GM19025 (cell line): ENCODE measurements at regions not wholly inside any gene's neighbourhood (a gene's known extent, or its start where the extent isn't known, plus 50 kb on each side); places are given as distances from the start of the nearest gene placed in this dataset.
"Not testable (repeated sequence)": the region's sequence is repeated elsewhere in the genome, so short reads cannot be mapped to it uniquely, and the experiment has no call there.

Source experiments
- ATAC-seq: cut with Tn5 transposase; IDR thresholded peaks from one replicate; pipeline ENCODE4 v1.9.1; 2021; ENCODE audit warnings: mild to moderate bottlenecking, low read depth, moderate library complexity; ENCODE audit not compliant: unreplicated experiment

DNA sequence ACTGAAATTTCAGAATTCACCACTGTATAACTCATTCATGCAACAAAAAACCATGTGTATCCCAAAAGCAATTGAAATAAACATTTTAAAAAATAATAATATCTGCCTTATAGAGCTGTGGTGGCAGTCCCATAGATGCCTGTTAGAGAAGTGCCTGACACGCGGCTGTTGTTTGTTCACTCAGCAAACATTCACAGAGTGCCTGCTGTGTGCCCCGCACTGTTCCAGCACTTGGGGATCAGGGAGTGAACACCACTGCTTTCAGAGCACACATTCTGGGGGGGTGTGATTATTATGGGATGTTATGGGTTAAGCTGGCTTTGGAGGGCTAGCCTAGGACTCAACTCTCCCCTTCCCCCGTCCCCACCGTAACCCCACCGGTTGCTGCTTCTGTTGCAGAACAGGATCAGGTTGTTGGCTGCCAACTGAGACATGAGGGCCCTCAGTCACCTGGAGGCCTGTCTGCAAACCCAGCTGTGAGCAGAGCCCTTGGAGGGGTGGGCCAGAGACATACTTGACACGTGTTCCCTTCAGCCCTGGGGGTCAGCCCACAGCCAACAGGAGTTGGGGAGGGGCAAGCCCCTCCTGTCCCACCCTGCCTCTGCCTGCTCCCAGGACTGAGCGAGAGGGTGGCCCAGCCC, 103.3 kb upstream of the CIBAR2 start:
- ATAC-seq = no peak

DNA sequence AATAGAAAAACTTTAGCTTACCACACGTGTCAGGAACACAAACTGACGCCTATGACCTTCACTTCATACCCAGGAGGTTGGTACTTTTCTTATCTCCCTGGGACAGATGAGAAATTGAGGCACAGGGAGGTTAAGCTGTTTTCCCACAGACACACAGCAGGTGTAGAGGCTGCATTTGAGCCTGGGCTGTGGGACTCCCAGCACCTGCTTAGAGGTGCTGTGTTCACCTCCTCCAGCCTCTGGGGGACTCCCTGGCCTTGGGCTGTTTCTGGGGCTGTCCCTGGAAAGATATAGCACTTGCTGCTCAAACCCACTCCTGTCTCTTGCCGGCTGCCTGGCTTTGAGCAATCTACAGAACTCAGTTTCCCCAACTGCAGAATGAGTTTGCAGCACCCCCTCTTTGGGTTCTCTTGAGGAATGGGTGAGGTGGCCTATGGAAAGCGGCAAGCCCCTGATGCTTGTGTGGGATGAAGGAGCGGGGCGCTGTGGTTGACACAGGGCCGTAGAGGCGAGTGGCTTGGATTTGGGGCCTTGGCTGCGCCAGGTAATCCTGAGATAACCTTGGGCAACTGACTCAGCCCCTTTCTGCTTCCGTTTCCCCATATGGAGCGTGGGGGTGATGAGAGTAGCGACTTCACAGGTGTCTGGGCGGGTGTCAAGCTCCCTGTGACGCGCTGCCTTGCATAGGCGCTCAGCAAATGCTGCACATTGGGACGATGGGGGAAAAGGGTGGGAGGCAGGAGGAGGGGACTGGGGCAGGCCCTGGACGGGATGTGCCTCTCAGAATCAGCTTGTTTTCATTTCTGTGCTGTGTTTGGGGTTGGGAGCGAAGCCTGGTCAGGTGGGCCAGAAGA, 104.5 kb upstream of the CIBAR2 start:
- ATAC-seq = no peak

DNA sequence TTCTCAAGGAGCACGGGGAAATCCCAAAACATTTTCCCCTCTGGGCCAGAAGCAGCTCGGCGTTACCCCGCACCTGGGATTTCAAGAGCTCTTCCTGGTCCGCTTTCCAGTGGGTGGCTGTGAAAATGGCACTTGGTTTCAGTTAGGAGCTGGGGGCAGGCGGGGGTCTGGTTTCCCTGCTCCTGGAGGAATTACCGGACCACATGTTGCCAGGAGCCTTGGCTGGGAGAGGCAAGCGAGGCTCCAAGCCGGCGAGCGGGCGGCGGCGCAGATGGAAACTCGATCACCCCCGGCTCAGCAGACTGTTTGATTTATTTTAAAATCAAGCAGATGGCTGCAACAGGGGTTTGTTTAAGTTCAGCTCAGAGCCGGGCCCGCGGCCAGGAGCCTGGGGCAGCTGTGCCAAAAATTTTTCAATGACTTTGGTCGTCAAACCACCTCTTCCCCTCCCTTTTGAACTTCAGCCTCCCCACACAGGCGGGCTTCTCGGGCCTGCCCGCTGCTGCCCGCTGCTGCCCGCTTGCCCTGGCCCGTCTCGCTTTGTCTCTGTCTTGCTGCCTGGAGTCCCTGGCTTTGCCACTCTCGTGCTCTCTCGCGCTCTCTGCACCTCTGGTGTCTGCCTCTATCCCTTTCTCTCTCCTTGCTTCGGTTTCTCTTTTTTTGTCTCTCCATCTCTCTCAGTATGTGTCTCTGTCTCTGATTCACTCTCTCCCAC, 108.0 kb upstream of the CIBAR2 start:
- ATAC-seq = no peak

DNA sequence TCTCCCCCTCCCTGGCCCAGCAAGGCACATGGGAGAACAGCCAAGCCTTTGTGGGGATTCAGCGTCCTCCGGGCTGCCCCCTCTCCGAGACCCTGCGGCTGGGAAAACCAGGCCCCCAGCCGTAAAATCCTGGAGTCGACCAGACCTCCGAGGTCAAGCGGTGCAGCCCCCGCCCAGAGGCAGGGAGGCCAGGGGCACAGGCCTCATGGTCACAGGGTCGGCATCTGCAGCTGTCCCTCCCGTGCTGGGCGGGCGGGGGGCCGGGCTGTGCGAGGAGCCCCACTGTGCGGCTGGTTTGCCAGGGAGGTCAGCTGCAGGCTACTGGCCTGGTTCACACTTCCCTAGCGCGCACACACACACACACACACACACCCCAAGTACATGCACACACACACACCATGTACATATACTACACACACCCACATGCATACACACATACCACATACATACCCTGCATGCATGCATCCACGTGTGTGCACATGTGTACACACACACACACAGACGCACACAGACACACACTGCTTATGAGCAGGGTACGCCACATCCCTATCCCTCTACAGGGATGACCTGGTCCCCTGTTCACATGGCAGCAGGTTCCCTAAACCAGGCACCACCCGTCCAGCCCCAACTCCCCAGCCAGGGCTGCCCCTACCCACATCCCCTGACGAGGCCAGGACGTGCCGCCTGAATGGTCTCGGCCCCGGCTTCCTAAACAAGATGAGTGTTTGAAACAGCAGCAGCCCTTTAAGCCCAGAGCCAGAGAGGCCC, 108.9 kb upstream of the CIBAR2 start:
- ATAC-seq = no peak

DNA sequence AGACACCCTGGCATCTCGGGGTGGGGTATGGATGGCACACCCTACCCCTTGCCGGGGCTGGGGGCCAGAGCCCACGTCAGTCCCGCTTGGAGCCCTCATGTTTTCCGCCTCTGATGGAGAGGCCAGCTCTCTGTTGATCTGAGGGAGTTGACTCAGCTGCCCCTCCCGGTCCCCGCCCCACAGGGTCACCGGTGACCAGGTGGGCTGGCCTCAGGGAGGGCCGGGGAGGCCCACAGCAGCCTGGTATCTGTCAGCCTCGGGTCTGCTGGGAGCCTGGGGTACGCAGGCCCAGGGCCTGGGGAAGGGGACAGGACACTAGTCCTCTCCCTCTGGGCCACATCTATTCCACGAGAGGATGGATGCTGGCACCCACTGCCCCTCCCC, 109.5 kb upstream of the CIBAR2 start:
- ATAC-seq = no peak

DNA sequence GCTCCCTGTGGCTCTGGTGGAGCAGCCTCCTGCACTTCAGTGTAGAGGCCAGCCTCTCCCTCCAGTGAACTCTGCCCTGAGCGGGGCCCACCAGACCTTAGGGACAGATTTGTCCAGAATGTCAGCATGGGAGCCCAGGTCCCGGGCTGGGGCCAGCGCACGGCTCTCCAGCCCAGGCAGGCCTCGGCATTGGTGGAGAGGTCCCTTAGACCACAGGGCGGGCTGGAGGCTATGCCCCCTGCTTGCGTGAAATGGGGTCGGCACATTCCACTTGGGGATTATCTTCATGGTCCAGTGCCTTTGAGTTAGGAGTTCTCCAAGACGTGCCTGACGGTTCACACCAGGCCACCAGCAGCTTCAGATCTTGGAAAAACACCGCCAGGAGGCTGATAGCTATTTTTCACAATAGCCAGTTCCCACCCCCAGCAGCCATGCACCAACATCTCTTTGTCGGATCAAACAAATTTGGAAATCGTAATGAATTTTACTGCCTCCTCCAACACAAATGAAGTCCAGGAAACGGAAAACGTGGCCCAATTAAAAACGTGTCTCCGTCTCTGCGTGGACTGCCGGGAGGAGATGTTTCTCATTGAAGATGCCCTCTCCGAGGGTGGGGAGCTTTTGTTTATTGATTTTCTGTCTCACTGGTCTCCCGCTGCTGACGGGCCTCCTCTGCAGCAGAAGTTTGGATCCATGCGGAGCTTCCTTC, 110.0 kb upstream of the CIBAR2 start:
- no peak for ATAC-seq

DNA sequence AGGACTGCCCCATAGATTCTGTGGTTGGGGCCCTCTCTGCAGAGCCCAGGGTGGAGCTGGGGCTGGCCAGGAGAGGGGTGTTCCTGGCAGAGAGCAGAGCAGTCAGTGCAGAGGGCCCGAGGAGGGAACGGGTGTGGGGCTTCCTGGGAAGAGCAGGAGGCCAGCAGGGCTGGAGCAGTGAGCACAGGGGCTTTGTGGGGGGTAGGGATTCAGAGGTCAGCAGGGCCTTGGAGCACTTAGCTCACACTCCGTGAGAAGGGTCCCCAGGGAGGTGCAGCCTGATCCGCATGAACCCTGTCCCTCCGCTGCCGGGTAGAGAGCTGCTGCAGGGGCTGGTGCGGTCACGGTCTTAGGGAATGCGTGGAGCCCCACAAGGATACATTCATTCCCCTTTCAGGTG, 113.0 kb upstream of the CIBAR2 start:
- ATAC-seq = no peak

DNA sequence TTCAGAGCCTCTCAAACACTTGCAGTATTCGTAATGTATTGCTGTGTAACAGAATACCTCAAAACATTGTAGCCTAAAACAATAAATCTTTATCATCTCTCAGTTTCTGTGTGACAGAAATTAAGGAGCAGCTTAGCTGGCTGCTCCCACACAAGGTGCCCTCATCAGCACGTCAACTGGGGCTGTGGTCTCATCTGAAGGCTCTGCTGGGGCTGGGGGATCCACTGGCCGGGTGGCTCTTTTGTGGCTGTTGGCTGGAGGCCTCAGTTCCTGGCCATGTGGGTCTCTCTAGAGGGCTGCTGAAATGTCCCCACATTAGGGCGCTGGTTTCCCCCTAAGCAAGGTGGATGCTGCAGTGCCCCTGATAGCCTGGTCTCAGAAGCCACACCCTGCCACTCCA, 113.4 kb upstream of the CIBAR2 start:
- no peak for ATAC-seq

DNA sequence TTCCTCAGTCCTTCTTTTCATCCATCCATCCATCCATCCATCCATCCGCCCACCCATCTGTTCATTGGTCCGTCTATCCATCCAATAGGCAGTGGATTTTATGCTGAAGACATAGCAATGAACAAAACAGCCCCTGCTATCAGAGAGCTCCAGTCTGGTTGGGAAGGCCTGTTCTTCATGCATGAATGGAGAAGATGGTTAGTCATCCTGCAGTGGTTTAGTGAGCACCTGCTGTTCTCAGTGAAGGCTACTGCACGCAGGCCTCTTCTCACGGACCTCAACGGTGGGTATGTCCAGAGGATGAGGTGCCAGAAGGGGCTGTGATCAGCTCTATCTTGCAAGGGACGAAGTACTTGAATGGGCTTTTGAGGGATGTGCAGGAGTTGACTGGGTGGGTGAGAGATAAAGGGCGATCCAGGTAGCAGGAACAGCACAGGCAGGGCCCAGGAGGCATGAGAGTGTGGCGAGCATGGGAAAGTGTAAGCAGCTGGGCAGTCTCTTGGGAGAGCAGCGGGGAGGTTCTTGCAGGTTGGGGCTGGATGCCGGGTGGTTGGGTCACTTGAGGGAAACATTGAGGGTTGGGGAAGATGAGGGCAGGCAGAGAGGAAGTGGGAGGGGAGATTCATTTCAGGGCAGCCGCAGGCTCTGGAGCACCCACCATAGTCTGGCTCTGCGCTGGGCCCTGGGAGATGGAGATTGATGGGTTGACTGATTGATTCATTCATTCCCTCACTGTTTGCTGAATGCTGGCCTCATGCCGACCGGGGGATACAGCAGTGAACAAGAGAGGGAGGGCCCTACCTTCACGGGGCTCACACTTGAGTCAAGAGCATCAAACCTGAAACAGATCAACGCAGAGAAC, 115.0 kb upstream of the CIBAR2 start:
- ATAC-seq = peak; percentile 80

DNA sequence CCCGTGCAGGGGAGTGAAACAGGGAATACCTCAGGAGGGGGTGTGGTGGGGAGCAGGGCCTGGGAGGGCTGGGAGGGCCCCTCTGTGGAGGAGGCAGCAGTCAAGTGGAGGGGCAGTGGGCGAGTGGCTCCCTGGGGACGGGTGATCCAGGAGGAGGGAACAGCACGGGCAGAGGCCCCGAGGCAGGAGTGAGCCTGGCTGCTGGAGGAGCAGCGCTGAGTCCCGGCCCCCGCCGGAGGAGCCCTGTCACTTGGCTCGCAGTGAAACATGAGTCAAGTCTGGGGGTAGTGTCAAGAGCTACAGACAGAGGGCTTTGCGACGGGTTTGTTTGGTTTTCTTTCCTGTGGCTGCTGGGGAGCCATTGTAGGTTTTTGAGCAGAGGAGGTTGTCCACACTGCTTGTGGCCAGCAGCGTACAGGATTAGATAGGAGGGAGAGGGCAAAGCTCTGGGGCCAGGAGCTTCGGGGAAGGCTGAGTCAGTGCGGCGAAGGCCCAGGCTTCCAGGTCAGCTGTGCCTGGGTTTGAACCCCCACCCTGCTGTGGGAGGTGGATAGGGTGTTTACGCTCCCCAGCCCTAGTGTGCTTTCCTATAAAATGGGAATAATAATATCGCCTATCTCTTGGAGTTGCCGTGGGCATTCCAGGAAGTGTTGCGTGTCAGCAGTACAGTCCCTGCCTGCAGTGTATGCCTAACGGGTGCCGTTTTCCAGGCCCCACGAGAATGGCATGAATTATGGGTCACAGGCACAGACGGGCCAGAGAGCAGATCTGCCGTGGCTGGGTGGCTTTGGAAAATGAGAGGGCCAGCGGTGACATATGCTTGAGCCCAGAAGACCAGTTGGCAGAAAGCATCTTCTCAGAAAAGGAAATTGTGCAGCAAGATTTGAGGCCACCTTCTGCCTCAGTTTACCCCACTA, 115.9 kb upstream of the CIBAR2 start:
- ATAC-seq = peak; percentile 1

DNA sequence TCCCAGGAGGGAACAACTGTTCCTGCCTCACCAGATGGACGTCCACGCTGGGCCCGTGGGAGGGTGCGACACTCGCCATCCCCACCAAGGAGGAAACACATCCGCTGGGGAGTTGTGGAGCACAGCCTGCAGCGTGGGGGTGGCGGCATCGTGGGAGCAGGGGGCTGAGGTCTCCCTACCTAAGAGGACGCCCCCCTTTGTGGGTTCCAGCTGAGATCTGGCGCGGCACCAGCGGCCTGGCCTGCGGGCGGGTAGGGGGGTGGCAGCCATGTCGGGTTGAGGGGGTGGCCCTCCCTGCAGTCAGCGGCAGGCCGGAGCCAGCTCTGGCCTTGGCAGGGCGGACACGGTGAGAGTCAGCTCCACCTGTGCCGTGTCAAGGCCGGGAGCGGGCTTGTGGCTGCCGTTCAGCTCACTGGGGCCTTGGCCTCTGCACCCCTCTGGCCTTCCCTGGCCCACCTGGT, 116.7 kb upstream of the CIBAR2 start:
- no peak for ATAC-seq

DNA sequence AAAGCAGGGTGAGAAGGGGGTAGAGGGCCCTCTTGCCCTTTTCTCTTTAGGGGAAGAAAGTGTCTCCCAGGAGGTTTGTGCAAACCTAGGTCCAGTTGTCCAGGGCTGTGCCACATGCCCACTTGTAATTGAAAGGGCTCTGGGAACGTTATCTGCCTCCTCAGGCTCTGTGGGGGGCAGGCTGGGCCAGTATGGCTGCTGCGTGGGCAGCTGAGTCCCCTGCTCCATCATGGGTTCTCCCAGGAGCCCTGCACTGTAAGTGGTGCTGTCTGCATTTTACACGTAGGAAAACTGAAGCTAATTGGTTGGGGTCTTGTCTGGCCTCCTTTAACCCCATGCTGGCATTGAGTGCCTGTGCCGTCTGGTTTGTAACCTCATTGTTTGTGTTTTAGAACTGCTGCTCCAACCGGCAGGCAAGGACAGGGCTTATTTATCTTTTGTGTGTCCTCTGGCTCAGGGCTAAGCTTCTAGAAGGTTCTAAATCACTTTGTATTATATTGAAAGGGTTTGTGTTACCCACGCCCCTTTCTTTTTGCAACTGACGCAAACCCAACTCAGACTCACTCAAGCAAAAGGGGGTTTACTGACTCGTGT, 117.7 kb upstream of the CIBAR2 start:
- no peak for ATAC-seq

DNA sequence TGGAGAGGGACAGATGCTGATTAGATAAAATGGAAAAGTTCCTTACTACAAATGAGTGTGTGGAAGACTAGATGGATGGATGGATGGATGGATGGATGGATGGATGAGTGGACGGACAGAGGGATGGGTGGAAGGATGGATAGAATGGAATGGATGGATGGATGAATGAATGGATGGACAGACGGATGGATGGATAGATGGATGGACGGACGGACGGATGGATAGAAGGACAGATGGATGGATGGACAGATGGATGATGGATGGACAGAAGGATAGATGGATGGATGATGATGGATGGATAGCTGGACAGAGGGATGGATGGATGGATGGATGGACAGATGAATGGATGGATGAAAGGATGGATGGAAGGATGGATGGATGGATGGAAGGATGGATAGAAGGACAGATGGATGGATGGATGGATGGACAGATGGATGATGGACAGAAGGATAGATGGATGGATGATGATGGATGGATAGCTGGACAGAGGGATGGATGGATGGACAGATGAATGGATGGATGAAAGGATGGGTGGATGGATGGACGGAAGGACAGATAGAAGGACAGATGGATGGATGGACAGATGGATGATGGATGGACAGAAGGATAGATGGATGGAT, 118.6 kb upstream of the CIBAR2 start:
- not testable (repeated sequence) for ATAC-seq

DNA sequence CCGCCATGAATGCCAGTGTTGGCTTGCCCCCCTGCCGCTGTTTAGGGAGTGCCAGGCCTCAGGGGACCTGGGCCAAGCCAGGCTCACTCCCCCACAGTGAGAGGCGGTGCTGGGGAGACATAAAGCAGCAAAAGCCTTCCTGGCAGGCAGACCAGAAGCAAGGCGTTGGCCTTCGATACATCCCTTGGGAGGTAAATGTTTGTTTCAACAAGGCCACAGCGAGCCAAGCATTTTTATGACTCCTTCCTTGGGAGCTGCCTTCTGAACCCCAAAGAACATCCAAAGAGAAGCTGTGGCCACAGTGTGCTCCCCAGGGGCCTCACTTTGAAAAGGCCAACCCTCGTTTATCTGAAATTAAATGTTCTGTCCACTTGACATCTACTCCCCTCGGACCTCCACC, 119.7 kb upstream of the CIBAR2 start:
- ATAC-seq = no peak

DNA sequence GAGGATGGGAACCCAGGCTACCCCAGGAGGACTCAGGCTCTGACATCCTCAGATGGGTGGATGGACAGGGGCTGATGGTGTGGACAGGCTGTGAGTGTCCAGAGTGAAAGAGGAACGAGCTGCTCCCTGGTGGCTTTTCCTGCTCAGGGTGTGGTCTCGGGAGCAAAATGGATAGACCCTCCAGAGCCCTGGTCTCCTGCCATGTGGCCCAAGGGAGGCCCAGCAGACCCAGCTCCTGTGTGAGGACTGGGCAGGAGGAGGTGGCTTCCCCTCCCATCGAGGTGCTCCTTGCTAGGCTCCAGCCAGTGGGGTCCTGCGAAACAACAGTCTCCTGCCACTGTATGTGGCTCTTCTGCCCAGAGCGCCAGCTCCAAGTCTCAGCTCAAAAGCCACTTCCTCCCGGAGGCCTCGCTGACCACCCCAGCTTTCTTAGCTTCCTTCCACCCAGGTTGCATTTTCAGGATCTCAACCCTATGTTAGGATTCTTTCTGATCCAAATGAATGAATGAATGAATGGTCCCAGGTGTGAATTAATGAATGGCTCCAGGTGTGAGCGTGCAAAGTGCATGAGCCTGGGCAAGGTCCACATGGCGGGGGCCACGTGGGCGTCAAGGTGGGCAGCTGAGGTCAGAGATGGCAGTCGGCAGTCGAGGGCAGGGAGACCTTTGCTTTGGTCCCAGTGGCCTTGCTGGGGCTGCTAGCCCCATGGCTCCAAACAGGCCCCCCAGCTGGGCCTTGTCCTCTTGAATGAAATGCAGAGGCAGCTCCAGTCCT, 120.3 kb upstream of the CIBAR2 start:
- no peak for ATAC-seq

DNA sequence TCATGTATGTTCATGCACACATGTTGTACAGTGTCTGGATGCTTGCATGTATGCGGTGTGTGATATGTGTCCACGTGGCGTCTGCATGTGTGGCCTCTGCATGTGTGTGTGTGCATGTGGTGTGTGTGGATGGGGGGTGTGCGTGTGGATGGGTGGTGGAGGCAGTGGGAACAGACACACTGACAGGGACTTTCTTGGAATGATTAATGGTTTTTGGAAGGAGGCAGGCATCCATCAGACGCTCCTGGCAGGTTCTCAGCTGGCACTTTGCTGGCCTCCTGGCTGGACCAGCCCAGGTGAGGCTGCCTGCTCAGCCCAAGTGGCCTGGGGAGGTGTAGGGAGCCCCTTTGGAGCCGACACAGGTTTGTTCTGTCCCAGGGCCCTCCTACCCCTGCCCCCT, 121.2 kb upstream of the CIBAR2 start:
- ATAC-seq = no peak
